GM19238 (cell line): ENCODE measurements at regions not wholly inside any gene's neighbourhood (a gene's known extent, or its start where the extent isn't known, plus 50 kb on each side); places are given as distances from the start of the nearest gene placed in this dataset.

ENCODE experiments used
- DNase-seq: peaks from one replicate; pipeline ENCODE4 v3.0.0; 2011; ENCODE audit warnings: low spot score; ENCODE audit not compliant: insufficient read length

DNA sequence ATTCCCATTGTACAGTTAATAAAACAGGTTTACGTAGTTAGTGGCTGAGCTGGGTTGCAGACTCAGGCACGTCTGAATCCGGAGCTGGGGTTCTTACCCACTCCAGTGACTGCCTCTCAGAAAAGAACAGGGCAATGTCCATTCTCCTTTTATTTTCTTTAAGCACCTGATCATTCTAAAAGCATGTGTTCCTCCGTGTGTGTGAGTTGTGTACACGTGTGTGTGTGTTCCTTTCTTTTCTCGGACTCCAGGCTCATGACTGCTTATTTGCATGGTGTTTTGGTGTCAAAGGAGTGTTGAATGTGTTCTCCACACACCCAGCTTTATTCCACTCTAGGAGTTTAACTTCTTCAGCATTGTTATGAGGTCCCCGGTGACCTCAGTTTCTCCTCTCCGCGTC lies 260.1 kb downstream of the SNX10 start:
- DNase-seq = no peak

DNA sequence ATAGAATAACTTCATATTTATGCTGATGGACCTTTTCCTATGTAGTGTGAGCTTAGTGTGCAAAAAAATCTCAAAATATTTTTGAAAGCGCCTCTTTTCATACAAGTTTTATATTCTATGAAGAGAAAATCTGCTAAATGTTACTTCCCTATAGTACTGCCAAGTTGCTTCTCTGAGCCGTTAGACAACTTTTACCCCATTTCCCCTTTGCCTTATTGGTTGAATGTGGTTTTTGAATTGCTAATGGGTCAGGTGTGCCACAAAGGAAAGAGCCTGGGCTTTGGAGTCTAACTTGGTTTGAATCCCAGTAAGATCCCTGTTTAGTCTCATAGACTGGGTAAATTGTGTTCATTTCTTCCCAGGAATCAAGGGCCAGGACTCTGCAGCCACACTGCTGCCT lies 261.5 kb downstream of the SNX10 start:
- DNase-seq = no peak

- DNase-seq = no peak
Observed at GRCh38 chr7:26553582-26553981, 261.9 kb downstream of the SNX10 start.

GRCh38 chr7:26554952-26555351 lies 263.3 kb downstream of the SNX10 start:
- DNase-seq = no peak

DNA sequence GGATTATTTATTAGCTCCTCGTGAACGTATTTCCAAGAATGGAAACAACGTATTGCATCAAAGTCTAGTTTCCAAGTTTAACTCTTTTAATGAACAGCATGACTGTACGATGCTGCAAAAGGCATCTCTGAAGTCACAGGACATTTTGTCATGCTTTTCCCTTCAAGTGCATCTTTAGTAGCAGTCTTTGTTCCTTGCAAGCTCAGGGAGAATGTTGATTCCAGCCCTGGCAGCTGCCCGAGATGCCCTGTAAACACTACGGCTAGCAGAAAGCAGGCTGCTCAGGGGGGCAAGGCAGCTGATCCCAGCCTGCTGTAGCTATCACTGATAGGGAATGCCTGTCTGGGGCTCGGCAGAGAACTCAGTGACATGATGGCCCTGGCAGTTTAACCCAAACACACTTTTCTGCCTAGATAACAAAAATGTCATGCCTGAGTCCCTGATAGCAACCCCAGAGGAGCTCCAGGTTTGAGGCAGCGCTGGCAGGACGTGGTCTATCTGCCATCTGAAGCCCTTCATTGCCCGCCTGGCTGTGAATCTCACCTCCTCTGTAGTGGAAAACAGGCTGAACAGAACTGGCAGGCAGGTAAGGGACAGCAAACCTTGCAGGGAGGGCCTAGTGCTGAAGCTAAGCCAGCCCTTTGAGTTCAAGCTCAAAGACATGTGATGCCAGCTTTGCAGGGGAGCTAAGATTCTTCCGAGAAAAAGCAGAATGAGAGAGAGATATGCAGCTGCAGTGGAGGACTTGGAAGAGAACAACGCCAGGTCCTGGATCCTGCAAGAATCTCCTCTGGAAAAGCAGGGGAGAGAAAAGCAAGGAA lies 264.6 kb downstream of the SNX10 start:
- no peak for DNase-seq

GRCh38 chr7:26560526-26561256 lies 269.0 kb downstream of the SNX10 start:
- no peak for DNase-seq

- DNase-seq = no peak
Observed at GRCh38 chr7:26562841-26563240, 271.2 kb downstream of the SNX10 start.

- no peak for DNase-seq
Observed at GRCh38 chr7:26563406-26563805, 271.7 kb downstream of the SNX10 start.

DNA sequence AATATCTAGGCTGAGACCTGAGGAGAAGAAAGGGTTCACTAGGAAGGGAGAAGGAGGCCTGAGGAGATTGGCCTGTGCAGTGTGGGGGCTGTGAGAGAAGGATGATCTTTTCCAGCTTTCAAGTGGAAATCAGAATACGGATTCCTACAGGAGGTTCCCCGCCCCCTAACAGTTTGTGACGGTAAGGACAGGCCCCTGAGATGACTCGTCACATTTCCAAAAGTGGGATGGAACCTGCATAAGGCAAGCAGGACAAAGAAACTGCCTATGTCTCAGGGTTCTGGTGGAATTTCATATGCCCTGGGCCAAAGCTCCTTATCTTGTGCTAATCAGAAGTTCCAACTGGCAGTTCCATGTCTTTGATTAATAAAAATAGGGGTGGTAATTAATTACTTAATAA lies 275.6 kb downstream of the SNX10 start:
- no peak for DNase-seq

DNA sequence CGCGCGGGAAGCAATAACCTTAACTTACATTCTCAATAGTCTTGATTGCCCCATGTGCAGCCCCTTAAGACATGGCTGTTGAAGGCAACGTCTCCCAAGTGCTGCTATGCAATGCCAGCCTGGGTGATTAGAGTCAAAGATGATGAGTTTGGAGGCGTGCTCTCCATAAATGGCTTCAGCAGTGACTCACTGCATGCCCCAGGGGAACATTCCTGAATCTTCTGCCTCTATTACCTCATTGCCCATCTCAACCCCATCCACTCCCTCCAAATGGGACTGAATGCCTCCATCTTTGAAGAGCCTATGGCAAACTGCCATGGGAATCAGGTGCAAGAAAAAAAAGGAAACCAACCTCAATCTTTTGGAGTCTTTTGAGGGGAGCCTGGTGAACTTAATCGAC lies 282.8 kb downstream of the SNX10 start:
- no peak for DNase-seq

DNA sequence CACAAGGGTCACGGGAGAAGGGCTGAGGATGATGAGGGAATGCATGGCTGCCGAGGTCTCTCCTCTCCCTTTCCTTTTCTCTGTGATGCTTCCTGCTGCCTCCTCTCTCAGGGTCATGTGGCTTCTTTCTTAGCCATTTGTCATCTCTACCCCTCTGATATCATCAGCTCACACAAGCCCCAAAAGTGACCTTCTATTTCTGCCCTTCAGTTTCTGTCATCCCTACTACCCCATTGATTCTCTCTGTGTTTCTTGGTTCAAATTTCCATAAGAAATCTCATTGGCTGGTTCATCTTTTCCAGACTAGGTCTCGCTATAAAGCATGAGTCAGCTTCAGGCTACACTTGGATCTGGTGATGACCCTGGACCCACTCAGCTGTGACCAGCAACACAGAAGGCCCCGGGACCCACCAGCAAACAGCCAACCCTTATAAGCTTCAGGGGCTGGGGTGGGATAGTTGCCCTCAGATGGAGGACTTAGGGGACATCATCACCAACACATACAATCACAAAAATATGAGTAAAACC lies 284.3 kb downstream of the SKAP2 start:
- DNase-seq = no peak

- no peak for DNase-seq
Observed at GRCh38 chr7:26580711-26581110, 283.7 kb downstream of the SKAP2 start.

GRCh38 chr7:26583094-26583648 lies 281.2 kb downstream of the SKAP2 start:
- no peak for DNase-seq

GRCh38 chr7:26584326-26584725 lies 280.1 kb downstream of the SKAP2 start:
- DNase-seq = no peak

- no peak for DNase-seq
Observed at GRCh38 chr7:26584987-26585665, 279.3 kb downstream of the SKAP2 start.

- no peak for DNase-seq
Observed at GRCh38 chr7:26587536-26587935, 276.9 kb downstream of the SKAP2 start.

- no peak for DNase-seq
Observed at GRCh38 chr7:26588511-26588910, 275.9 kb downstream of the SKAP2 start.

GRCh38 chr7:26590709-26591108 lies 273.7 kb downstream of the SKAP2 start:
- DNase-seq = no peak

- DNase-seq = no peak
Observed at GRCh38 chr7:26592011-26592410, 272.4 kb downstream of the SKAP2 start.

DNA sequence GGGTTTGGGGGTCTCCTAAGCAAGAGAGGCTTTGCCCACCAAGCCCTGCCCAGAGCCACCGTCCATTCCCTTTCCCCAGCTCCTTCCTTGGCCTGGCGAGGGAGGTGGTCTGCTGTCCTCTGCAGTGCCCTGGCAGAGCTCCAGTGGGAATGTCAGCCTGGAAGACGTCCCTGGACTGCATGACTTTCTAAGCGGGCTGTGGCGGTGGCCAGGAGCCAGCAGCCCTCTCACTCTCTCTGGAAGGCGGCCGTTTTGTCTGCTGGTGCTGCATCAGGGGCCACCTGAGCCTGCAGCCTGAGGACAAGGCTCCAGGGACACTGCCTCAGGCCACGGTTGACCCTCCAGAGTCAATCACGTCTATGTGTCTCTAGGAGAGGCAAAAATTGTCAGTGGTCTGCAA lies 271.0 kb downstream of the SKAP2 start:
- DNase-seq = no peak

DNA sequence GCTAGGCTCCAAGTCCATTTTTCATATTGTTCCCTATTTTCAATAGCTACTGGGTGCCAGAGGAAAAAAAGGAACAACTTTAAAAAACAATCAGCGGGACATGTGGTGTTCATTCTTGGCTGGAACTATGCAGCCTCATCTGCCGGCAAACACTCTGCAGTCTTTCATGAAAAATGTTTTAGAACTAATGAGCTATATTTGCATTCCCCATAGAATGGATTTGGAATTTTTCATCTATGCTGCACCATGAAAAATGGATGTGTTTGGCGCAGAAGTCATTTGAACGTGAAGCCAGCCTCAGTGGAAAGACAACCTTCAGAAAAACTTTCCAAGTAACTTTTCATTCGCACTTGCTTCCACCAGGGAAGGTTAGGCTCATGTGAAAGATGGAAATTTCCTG lies 270.5 kb downstream of the SKAP2 start:
- no peak for DNase-seq

GRCh38 chr7:26594553-26594952 lies 269.8 kb downstream of the SKAP2 start:
- DNase-seq = no peak
